D721Med (cell line): ENCODE measurements at regions not wholly inside any gene's neighbourhood (a gene's known extent, or its start where the extent isn't known, plus 50 kb on each side); places are given as distances from the start of the nearest gene placed in this dataset.

Experiments used
- DNase-seq: peaks from one replicate; pipeline ENCODE4 v3.0.0; 2011; ENCODE audit warnings: low spot score; ENCODE audit not compliant: insufficient read length
- FAIRE-seq: peaks from 2 replicates; lab custom pipeline; 2011; peaks lifted over from hg19 to GRCh38; lab: Jason Lieb, UNC
- TF ChIP-seq, protein P1 (sequence below): IDR thresholded peaks from 2 replicates; pipeline ENCODE4 v1.5.1; 2012; ENCODE audit warnings: mild to moderate bottlenecking, control low read depth; ENCODE audit not compliant: insufficient read depth; ENCODE audit errors: missing control alignments

DNA sequence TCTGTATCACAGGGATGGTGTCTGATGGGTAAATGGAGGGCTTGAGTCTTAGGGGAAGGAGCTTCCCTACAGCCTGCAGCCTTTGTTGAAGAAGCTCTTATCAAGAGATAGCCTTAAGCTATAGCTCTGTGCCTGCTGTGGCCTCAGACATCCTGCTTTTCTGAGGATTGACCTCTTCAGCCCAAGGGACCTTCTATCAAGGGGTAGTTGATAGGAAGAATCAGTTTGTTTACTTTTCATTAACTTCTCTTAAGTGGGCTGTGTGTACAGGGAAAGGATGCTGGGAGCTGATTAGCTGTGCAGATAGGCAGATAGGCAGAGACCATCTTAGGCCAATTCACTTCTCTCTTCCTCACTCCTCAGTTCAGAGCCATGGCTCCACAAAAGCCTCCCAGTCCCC, 151.8 kb upstream of the CADM1 start:
- FAIRE-seq (no peak), DNase-seq (no peak)
- TF ChIP-seq, protein P1, sequence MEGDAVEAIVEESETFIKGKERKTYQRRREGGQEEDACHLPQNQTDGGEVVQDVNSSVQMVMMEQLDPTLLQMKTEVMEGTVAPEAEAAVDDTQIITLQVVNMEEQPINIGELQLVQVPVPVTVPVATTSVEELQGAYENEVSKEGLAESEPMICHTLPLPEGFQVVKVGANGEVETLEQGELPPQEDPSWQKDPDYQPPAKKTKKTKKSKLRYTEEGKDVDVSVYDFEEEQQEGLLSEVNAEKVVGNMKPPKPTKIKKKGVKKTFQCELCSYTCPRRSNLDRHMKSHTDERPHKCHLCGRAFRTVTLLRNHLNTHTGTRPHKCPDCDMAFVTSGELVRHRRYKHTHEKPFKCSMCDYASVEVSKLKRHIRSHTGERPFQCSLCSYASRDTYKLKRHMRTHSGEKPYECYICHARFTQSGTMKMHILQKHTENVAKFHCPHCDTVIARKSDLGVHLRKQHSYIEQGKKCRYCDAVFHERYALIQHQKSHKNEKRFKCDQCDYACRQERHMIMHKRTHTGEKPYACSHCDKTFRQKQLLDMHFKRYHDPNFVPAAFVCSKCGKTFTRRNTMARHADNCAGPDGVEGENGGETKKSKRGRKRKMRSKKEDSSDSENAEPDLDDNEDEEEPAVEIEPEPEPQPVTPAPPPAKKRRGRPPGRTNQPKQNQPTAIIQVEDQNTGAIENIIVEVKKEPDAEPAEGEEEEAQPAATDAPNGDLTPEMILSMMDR = no peak

DNA sequence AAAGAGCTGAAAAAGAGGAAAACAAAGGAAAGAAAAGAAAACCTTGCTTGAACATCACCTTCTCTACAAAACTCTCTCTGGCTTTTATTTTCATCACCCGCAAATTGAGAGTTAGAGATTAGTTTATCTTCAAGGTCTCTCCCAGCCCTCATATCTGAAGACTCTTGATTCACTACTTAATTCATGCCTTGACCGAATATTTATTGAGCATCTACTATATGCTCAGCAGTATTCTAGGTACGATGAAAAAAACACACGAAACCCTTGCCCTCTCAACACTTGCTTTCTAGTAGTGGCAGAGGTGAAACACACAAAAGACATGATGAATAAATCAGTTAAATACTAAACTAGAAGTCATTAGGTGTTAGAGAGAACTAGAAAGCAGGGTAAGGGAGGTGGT, 150.6 kb upstream of the CADM1 start:
- FAIRE-seq = no peak
- no peak for DNase-seq
- TF ChIP-seq, protein P1 = no peak

DNA sequence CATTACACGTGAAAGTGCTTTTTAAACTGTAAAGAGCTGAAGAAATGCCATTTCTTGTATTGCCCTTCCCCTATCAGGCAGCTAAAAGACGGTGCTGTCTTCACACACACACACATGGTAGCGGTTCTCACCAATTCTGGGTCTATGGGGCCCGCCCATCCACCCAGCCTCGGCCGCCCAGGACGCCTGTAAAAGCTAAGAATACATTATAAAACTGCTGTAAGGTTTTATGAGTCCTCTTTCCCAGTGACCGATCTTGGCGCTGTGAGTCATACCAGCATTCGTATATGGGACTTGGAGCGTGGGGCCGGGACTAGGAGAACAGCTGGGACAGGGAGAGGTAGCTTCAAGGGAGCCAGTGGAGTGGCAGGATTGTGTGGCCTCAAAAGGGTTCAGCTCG, 149.7 kb upstream of the CADM1 start:
- DNase-seq (no peak), FAIRE-seq (no peak)
- TF ChIP-seq, protein P1 = no peak

DNA sequence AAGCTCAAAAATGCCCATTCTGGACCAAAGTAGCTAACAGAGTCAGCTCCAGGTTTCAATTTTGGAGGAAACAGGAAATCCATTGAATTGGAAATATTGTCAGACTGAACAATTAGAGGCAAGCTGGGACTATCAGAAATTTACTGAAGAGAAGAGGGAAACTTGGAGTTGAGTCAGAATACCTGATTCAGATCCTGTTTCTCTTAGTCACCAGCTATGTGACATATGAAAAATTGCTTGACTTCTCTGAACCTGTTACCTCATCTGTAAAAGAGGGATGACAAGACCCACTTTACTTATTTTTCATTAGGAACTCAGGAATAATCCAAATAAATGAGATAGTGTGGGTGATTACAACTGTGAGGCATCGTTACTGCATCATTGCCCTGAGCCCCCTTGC, 148.9 kb upstream of the CADM1 start:
- FAIRE-seq (no peak), DNase-seq (no peak)
- TF ChIP-seq, protein P1 = no peak

DNA sequence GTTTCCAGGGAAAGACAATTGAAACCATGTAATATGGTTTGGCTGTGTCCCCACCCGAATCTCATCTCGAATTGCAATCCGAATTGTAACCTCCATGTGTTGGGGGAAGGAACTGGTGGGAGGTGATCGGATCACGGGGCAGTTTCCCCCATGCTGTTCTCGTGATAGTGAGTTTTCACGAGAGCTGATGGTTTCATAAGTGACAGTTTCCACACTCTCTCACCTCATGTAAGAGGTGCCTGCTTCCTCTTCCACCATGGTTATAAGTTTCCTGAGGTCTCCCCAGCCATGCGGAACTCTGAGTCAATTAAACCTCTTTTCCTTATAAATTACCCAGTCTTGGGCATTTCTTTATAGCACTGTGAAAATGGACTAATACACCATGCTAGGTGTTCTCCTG, 148.3 kb upstream of the CADM1 start:
- no peak for DNase-seq
- FAIRE-seq = no peak
- TF ChIP-seq, protein P1 = no peak

DNA sequence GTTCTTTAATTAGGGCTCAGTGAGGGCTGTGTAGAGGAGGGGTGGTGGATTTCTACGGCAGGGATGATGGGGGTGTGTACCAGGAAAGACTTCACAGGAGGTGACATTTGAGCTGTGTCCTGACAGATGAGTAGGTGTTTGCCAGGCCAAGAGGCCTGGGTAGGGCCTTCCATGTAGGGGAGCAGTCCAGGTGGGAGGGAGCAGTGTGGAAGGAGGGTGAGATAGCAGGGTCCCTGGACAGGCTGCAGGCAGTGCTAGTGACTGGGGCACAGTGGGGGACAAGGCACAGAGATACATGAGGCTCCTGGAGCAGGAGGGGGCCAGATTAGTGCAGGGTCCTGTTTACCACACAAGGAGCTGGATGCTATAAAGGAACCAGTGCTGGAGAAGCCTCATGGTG, 147.9 kb upstream of the CADM1 start:
- TF ChIP-seq, protein P1 = no peak
- DNase-seq = no peak
- FAIRE-seq = no peak

DNA sequence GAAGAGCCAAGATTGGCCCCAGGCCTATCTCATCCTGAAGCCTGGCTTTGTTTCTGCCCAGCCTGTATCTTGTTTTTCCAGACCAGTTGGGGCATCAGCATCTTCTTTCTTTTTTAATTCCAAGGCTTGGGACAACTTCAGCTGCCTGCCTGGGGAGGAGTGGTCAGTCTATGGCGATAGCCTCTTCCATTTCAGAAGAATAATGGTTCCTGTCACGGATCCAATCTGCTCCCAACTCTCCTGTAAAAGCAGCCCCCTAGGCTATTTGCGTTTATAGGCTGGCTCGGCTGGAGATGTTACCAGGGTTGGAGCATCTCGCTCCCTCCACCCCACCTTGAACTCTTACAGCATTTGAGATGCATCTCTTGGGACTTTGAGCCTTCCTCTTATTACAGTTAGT, 145.2 kb upstream of the CADM1 start:
- FAIRE-seq = no peak
- DNase-seq = no peak
- TF ChIP-seq, protein P1 = no peak
